H1 (cell line): ENCODE measurements at regions not wholly inside any gene's neighbourhood (a gene's known extent, or its start where the extent isn't known, plus 50 kb on each side); places are given as distances from the start of the nearest gene placed in this dataset.

Experiments used
- CTCF ChIA-PET: fragments of 300-600 bp; sonication (Branson Sonifier 250); formaldehyde crosslinking; loops from one replicate; lab custom pipeline; 2021; ENCODE audit not compliant: partially characterized antibody; lab: Charles Lee
- POLR2A ChIA-PET: fragments of 300-600 bp; sonication (Branson Sonifier 250); formaldehyde crosslinking; loops from one replicate; lab custom pipeline; 2021; ENCODE audit warnings: inconsistent platforms; ENCODE audit not compliant: partially characterized antibody; lab: Charles Lee
- DNase-seq, 2 experiments: peaks; one replicate each; pipeline versions ENCODE4 v3.0.0 to v3.0.0-alpha.2; 2010 to 2022; ENCODE audit warnings: low spot score in 2 of 2, low read depth in 1 of 2, mixed read lengths in 1 of 2
- FAIRE-seq: peaks from 2 replicates; lab custom pipeline; 2011; peaks lifted over from hg19 to GRCh38; lab: Jason Lieb, UNC
- H2AFZ ChIP-seq: 2 replicates; pipeline ENCODE4 v1.8.1; 2012; ENCODE audit warnings: low read length, inconsistent platforms
- H2AK5ac ChIP-seq: 2 replicates; pipeline ENCODE4 v1.6.1; 2013; ENCODE audit warnings: low read depth, low read length
- H2BK120ac ChIP-seq: replicated peaks from 2 replicates; pipeline ENCODE3; 2013; ENCODE audit warnings: low read depth, low read length, inconsistent platforms
- H2BK12ac ChIP-seq: 2 replicates; pipeline ENCODE4 v1.6.1; 2013; ENCODE audit warnings: low read depth, low read length
- H2BK15ac ChIP-seq: 2 replicates; pipeline ENCODE4 v1.6.1; 2013; ENCODE audit warnings: low read length
- H2BK20ac ChIP-seq: 2 replicates; pipeline ENCODE4 v1.6.1; 2013; ENCODE audit warnings: low read length
- H2BK5ac ChIP-seq: 2 replicates; pipeline ENCODE4 v1.6.1; 2013; ENCODE audit warnings: low read depth, low read length
- H3K14ac ChIP-seq: 2 replicates; pipeline ENCODE4 v1.6.1; 2013; ENCODE audit warnings: inconsistent platforms; ENCODE audit not compliant: insufficient read length
- H3K18ac ChIP-seq: 2 replicates; pipeline ENCODE4 v1.6.1; 2013; ENCODE audit warnings: low read length; ENCODE audit errors: extremely low read depth
- H3K23ac ChIP-seq: 2 replicates; pipeline ENCODE4 v1.6.1; 2013; ENCODE audit warnings: inconsistent platforms; ENCODE audit not compliant: insufficient read length
- H3K23me2 ChIP-seq: 2 replicates; pipeline ENCODE4 v1.6.1; 2013; ENCODE audit warnings: low read depth, low read length
- H3K27ac ChIP-seq: 2 replicates; pipeline ENCODE4 v1.6.1; 2011; ENCODE audit warnings: low read depth, low read length, inconsistent platforms
- H3K27me3 ChIP-seq, 4 experiments: replicated peaks in 1 of 4; 1 replicate in 1 of 4; 2 replicates in 3 of 4; pipeline versions ENCODE4 v1.6.1 to v1.8.1; 2011 to 2013; ENCODE audit warnings: low read length in 3 of 4, mild to moderate bottlenecking in 3 of 4, inconsistent platforms in 2 of 4, mixed read lengths in 2 of 4, moderate library complexity in 1 of 4; ENCODE audit not compliant: control insufficient read depth in 3 of 4, insufficient read depth in 3 of 4; ENCODE audit errors: extremely low read depth in 1 of 4
- H3K36me3 ChIP-seq, 4 experiments: 2 replicates each; pipeline versions ENCODE4 v1.6.1 to v1.8.1; 2011 to 2013; ENCODE audit warnings: mild to moderate bottlenecking in 4 of 4, low read length in 3 of 4, moderate library complexity in 2 of 4, control low read depth in 1 of 4, inconsistent platforms in 1 of 4; ENCODE audit not compliant: insufficient read depth in 4 of 4, control insufficient read depth in 2 of 4
- H3K4ac ChIP-seq: replicated peaks from 2 replicates; pipeline ENCODE3; 2013; ENCODE audit warnings: low read length, low read depth, mixed read lengths, inconsistent platforms; ENCODE audit not compliant: insufficient read length
- H3K4me1 ChIP-seq, 4 experiments: replicated peaks in 1 of 4; 1 replicate in 1 of 4; 2 replicates in 3 of 4; pipeline versions ENCODE4 v1.6.1 to v1.8.1; 2011 to 2013; ENCODE audit warnings: low read length in 3 of 4, inconsistent platforms in 2 of 4, mixed read lengths in 1 of 4; ENCODE audit not compliant: insufficient read depth in 4 of 4, control insufficient read depth in 3 of 4
- H3K4me2 ChIP-seq, 2 experiments: 2 replicates each; pipeline versions ENCODE4 v1.6.1 to v1.8.1; 2011 to 2013; ENCODE audit warnings: low read depth in 2 of 2, low read length in 2 of 2, control low read depth in 1 of 2, inconsistent platforms in 1 of 2, mild to moderate bottlenecking in 1 of 2; ENCODE audit not compliant: insufficient read depth in 1 of 2
- H3K4me3 ChIP-seq, 4 experiments: fragments of 200-600, 300-600 bp in 1 of 4; sonication (generic), shearing (Covaris generic), sonication (Bioruptor Twin) in 1 of 4; 2 replicates each; pipeline versions ENCODE4 v1.5.1 to v1.8.1; 2011 to 2016; ENCODE audit warnings: low read length in 4 of 4, low read depth in 3 of 4, control low read depth in 2 of 4, inconsistent platforms in 2 of 4, mild to moderate bottlenecking in 2 of 4, mixed read lengths in 1 of 4, moderate library complexity in 1 of 4; ENCODE audit not compliant: insufficient read depth in 2 of 4; ENCODE audit errors: extremely low read depth in 1 of 4
- H3K56ac ChIP-seq: replicated peaks from 2 replicates; pipeline ENCODE3; 2013; ENCODE audit warnings: low read depth, mild to moderate bottlenecking, mixed read lengths, low read length, inconsistent platforms; ENCODE audit not compliant: insufficient read length
- H3K79me1 ChIP-seq: 2 replicates; pipeline ENCODE4 v1.6.1; 2013; ENCODE audit warnings: low read depth, low read length, control low read depth
- H3K79me2 ChIP-seq, 2 experiments: 2 replicates each; pipeline versions ENCODE4 v1.6.1 to v1.8.1; 2012 to 2013; ENCODE audit warnings: low read length in 2 of 2, mild to moderate bottlenecking in 2 of 2, inconsistent platforms in 1 of 2; ENCODE audit not compliant: insufficient read depth in 2 of 2, control insufficient read depth in 1 of 2
- H3K9ac ChIP-seq, 4 experiments: replicated peaks in 1 of 4; 1 replicate in 1 of 4; 2 replicates in 3 of 4; pipeline versions ENCODE4 v1.6.1 to v1.8.1; 2011 to 2013; ENCODE audit warnings: low read depth in 3 of 4, low read length in 3 of 4, control low read depth in 2 of 4, mild to moderate bottlenecking in 2 of 4, moderate library complexity in 2 of 4, inconsistent platforms in 1 of 4; ENCODE audit errors: extremely low read depth in 1 of 4
- H3K9me3 ChIP-seq, 2 experiments: 2 replicates each; pipeline versions ENCODE4 v1.6.1 to v1.8.1; 2012 to 2013; ENCODE audit warnings: mild to moderate bottlenecking in 2 of 2, moderate library complexity in 2 of 2, control low read depth in 1 of 2, inconsistent platforms in 1 of 2, low read depth in 1 of 2, low read length in 1 of 2, mixed read lengths in 1 of 2; ENCODE audit not compliant: insufficient read depth in 2 of 2
- H4K20me1 ChIP-seq, 2 experiments: replicated peaks in 1 of 2; 2 replicates each; pipeline versions ENCODE3 to v1.8.1; 2011 to 2013; ENCODE audit warnings: inconsistent platforms in 2 of 2, low read length in 2 of 2, mild to moderate bottlenecking in 1 of 2; ENCODE audit not compliant: insufficient read depth in 2 of 2, control insufficient read depth in 1 of 2
- H4K5ac ChIP-seq: 2 replicates; pipeline ENCODE4 v1.6.1; 2013; ENCODE audit warnings: low read length, low read depth, mixed read lengths, inconsistent platforms; ENCODE audit not compliant: insufficient read length
- H4K8ac ChIP-seq: 2 replicates; pipeline ENCODE4 v1.8.0; 2013; ENCODE audit warnings: mild to moderate bottlenecking, moderate library complexity, low read length, inconsistent platforms; ENCODE audit not compliant: insufficient read depth; ENCODE audit errors: extremely low read depth
- H4K91ac ChIP-seq: replicated peaks from 2 replicates; pipeline ENCODE3; 2013; ENCODE audit warnings: low read length, mixed read lengths, inconsistent platforms; ENCODE audit not compliant: insufficient read length
- CTBP2 ChIP-seq: IDR thresholded peaks from 2 replicates; pipeline ENCODE4 v1.7.0; 2011; ENCODE audit warnings: borderline replicate concordance, mild to moderate bottlenecking, moderate library complexity, mixed read lengths, low read length; ENCODE audit not compliant: insufficient read depth, insufficient read length
- JUN ChIP-seq: IDR thresholded peaks from 2 replicates; pipeline ENCODE4 v1.6.1; 2011; ENCODE audit warnings: low read depth, mild to moderate bottlenecking, improper control_type of control experiment, low read length
- NANOG ChIP-seq: IDR thresholded peaks from 2 replicates; pipeline ENCODE4 v1.6.1; 2011; ENCODE audit warnings: low read length, low read depth, mild to moderate bottlenecking, inconsistent platforms; ENCODE audit not compliant: insufficient read depth, poor library complexity, severe bottlenecking
- POU5F1 ChIP-seq: IDR thresholded peaks from 2 replicates; pipeline ENCODE4 v1.6.1; 2011; ENCODE audit warnings: low read depth, mild to moderate bottlenecking, low read length, moderate library complexity
- TAF1 ChIP-seq: IDR thresholded peaks from 2 replicates; pipeline ENCODE4 v1.6.1; 2011; ENCODE audit warnings: mild to moderate bottlenecking, low read depth, low read length
- TAF7 ChIP-seq: optimal IDR thresholded peaks from 2 replicates; pipeline ENCODE3; 2011; ENCODE audit warnings: low read depth, mild to moderate bottlenecking, inconsistent platforms, low read length, moderate library complexity, borderline replicate concordance
- TCF12 ChIP-seq: IDR thresholded peaks from 2 replicates; pipeline ENCODE4 v1.6.1; 2011; ENCODE audit warnings: low read depth, mild to moderate bottlenecking, low read length
- TEAD4 ChIP-seq: IDR thresholded peaks from 2 replicates; pipeline ENCODE4 v1.6.1; 2012; ENCODE audit warnings: low read depth, low read length, inconsistent platforms, mixed read lengths
- USF2 ChIP-seq: IDR thresholded peaks from 2 replicates; pipeline ENCODE4 v1.6.1; 2011; ENCODE audit warnings: low read length, improper control_type of control experiment
- ZNF274 ChIP-seq: IDR thresholded peaks from 2 replicates; pipeline ENCODE4 v1.7.0; 2012; ENCODE audit warnings: low read length, borderline replicate concordance; ENCODE audit errors: extremely low read depth
- WGBS, 2 experiments: shearing (Covaris generic) in 1 of 2; methylation state at CpG; one replicate each; pipeline versions ENCODE4 v1.1.6 to v1.1.7; 2013 to 2015; ENCODE audit warnings: low lambda C conversion rate in 2 of 2, mixed read lengths in 2 of 2, inconsistent platforms in 1 of 2, low coverage in 1 of 2, missing lambda C conversion rate in 1 of 2; ENCODE audit not compliant: insufficient replicate concordance in 2 of 2, insufficient coverage in 1 of 2, insufficient read length in 1 of 2; ENCODE audit errors: extremely low coverage in 1 of 2, missing lambda C conversion rate in 1 of 2; 5-methylcytosine and 5-hydroxymethylcytosine counted together

DNA sequence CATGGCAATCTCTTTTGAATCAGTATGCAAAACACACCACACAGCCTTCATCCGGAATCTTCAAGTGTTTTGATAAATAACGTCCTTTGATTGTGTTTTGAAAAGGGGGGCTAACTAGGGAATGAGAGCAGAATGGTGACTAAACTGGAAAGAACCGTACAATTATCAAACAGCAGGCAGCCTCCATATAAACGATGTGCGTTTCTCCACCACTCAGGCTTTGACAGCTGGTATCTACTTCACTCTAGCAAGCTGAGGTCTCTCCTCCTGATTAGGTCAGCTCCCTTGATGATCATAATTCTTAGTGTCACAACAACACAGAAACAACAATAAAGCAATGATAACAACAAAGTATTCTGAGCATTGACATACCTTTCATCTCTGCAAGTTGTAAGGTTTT, 465.9 kb downstream of the TUSC1 start:
- no peaks in the 10 kb centered on the region for H3K9me3 ChIP-seq
- no peak overlapping the region for H3K27ac ChIP-seq
- no peak overlapping the region for H2AK5ac ChIP-seq
- no peak overlapping the region for H3K9ac ChIP-seq
- H3K79me2 ChIP-seq = no peaks in the 10 kb centered on the region
- POLR2A ChIA-PET = no interaction called here
- no peak overlapping the region for H2AFZ ChIP-seq
- H4K5ac ChIP-seq = no peak overlapping the region
- H2BK15ac ChIP-seq = no peak overlapping the region
- no peak overlapping the region for H2BK5ac ChIP-seq
- TF ChIP-seq TAF7 (no peak), CTBP2 (no peak), POU5F1 (no peak), NANOG (no peak), TCF12 (no peak), TEAD4 (no peak), TAF1 (no peak), JUN (no peak), ZNF274 (no peak), USF2 (no peak)
- no peak overlapping the region for H3K4me3 ChIP-seq
- H4K91ac ChIP-seq = no peak overlapping the region
- H3K4ac ChIP-seq = no peak overlapping the region
- peaks cover 0 to 2% (median 0%) of the 10 kb centered on the region in 4 experiments; a peak in 1 of 7 replicates for H3K4me1 ChIP-seq
- no peaks in the 10 kb centered on the region for H4K20me1 ChIP-seq
- FAIRE-seq (no peak), DNase-seq (no peak)
- peaks cover 0 to 2% (median 0%) of the 10 kb centered on the region in 4 experiments; a peak in 1 of 7 replicates for H3K27me3 ChIP-seq
- no peak overlapping the region for H2BK120ac ChIP-seq
- WGBS, 2 experiments = 94% methylated on average over 5 of the region's 5 CpGs; no CpG with 5 or more reads in 1 of the 2 experiments
- H3K4me2 ChIP-seq = no peak overlapping the region
- no peaks in the 10 kb centered on the region for H3K23me2 ChIP-seq
- no peak overlapping the region for H3K23ac ChIP-seq
- H3K56ac ChIP-seq = no peak overlapping the region
- no peak overlapping the region for H4K8ac ChIP-seq
- CTCF ChIA-PET = interaction anchor here (1.3 kb wide), 1 partner anchor 10 kb away, joined by 3 read pairs; no protein-coding TSS in a partner anchor
- H3K18ac ChIP-seq = no peak overlapping the region
- H3K36me3 ChIP-seq = no peaks in the 10 kb centered on the region
- H2BK12ac ChIP-seq = no peak overlapping the region
- H3K14ac ChIP-seq = no peak overlapping the region
- H3K79me1 ChIP-seq = no peaks in the 10 kb centered on the region
- no peak overlapping the region for H2BK20ac ChIP-seq
